Liver (tissue), 8 donors: ENCODE measurements at regions not wholly inside any gene's neighbourhood (a gene's known extent, or its start where the extent isn't known, plus 50 kb on each side); places are given as distances from the start of the nearest gene placed in this dataset.

Experiments used
- DNase-seq: peaks from one replicate; pipeline ENCODE4 v3.0.0-alpha.2; 2017; ENCODE audit warnings: low spot score
- H3K27ac ChIP-seq, 2 donors: one replicate each; pipeline ENCODE4 v1.7.0; 2013; ENCODE audit warnings: inconsistent platforms in 2 of 2, low read length in 2 of 2, control low read depth in 1 of 2, low read depth in 1 of 2, mild to moderate bottlenecking in 1 of 2
- H3K27me3 ChIP-seq, 4 donors: one replicate each; pipeline versions ENCODE4 v1.6.1 to v1.7.0; 2013; ENCODE audit warnings: low read length in 3 of 4, inconsistent platforms in 1 of 4, mild to moderate bottlenecking in 1 of 4, moderate library complexity in 1 of 4; ENCODE audit not compliant: control insufficient read depth in 4 of 4, insufficient read depth in 4 of 4
- H3K36me3 ChIP-seq, 4 donors: one replicate each; pipeline versions ENCODE4 v1.6.1 to v1.7.0; 2013; ENCODE audit warnings: low read length in 3 of 4, mild to moderate bottlenecking in 3 of 4, low read depth in 1 of 4, moderate library complexity in 1 of 4; ENCODE audit not compliant: control insufficient read depth in 4 of 4, insufficient read depth in 3 of 4
- H3K4me1 ChIP-seq, 4 donors: one replicate each; pipeline versions ENCODE4 v1.6.1 to v1.7.0; 2013; ENCODE audit warnings: low read length in 3 of 4, mild to moderate bottlenecking in 3 of 4, moderate library complexity in 1 of 4; ENCODE audit not compliant: control insufficient read depth in 4 of 4, insufficient read depth in 4 of 4
- H3K4me3 ChIP-seq, 3 donors: one replicate each; pipeline versions ENCODE4 v1.6.1 to v1.7.0; 2013; ENCODE audit warnings: low read length in 3 of 3, control low read depth in 1 of 3, low read depth in 1 of 3, mild to moderate bottlenecking in 1 of 3
- H3K9ac ChIP-seq, 2 donors: one replicate each; pipeline ENCODE4 v1.7.0; 2013; ENCODE audit warnings: low read length in 2 of 2, mild to moderate bottlenecking in 2 of 2, moderate library complexity in 2 of 2, control low read depth in 1 of 2, low read depth in 1 of 2
- H3K9me3 ChIP-seq, 4 donors: one replicate each; pipeline versions ENCODE4 v1.6.1 to v1.7.0; 2013; ENCODE audit warnings: low read length in 3 of 4; ENCODE audit not compliant: control insufficient read depth in 4 of 4
- EGR1 ChIP-seq, 2 donors: IDR thresholded peaks; 2 replicates each; pipeline ENCODE4 v1.6.1; 2016 to 2018; ENCODE audit warnings: antibody characterized with exemption in 2 of 2, low read depth in 2 of 2
- FOXA1 ChIP-seq: IDR thresholded peaks from 2 replicates; pipeline ENCODE4 v1.6.1; 2016; ENCODE audit warnings: antibody characterized with exemption
- FOXA2 ChIP-seq: IDR thresholded peaks from 2 replicates; pipeline ENCODE4 v1.6.1; 2016; ENCODE audit warnings: antibody characterized with exemption
- GABPA ChIP-seq, 2 donors: IDR thresholded peaks in 1 of 2; conservative IDR thresholded peaks in 1 of 2; 2 replicates each; pipeline ENCODE4 v1.6.1; 2016; ENCODE audit warnings: antibody characterized with exemption in 2 of 2, mild to moderate bottlenecking in 1 of 2, moderate library complexity in 1 of 2
- HNF4A ChIP-seq, 2 donors: conservative IDR thresholded peaks; 2 replicates each; pipeline ENCODE4 v1.6.1; 2016; ENCODE audit warnings: antibody characterized with exemption in 2 of 2, mild to moderate bottlenecking in 2 of 2
- HNF4G ChIP-seq: IDR thresholded peaks from 2 replicates; pipeline ENCODE4 v1.6.1; 2016; ENCODE audit warnings: antibody characterized with exemption
- JUND ChIP-seq, 2 donors: IDR thresholded peaks; 2 replicates each; pipeline ENCODE4 v1.6.1; 2016; ENCODE audit warnings: antibody characterized with exemption in 2 of 2
- NR2F2 ChIP-seq: IDR thresholded peaks from 2 replicates; pipeline ENCODE4 v1.6.1; 2016; ENCODE audit warnings: antibody characterized with exemption
- RAD21 ChIP-seq, 2 donors: IDR thresholded peaks; 2 replicates each; pipeline ENCODE4 v1.6.1; 2016; ENCODE audit warnings: antibody characterized with exemption in 2 of 2, mild to moderate bottlenecking in 2 of 2
- RXRA ChIP-seq, 2 donors: IDR thresholded peaks; 2 replicates each; pipeline ENCODE4 v1.6.1; 2017 to 2018; ENCODE audit warnings: antibody characterized with exemption in 2 of 2, mild to moderate bottlenecking in 1 of 2
- SP1 ChIP-seq: IDR thresholded peaks from 2 replicates; pipeline ENCODE4 v1.6.1; 2018; ENCODE audit warnings: antibody characterized with exemption, mild to moderate bottlenecking
- TAF1 ChIP-seq: conservative IDR thresholded peaks from 2 replicates; pipeline ENCODE4 v1.6.1; 2016; ENCODE audit warnings: antibody characterized with exemption, mild to moderate bottlenecking
- YY1 ChIP-seq: IDR thresholded peaks from 2 replicates; pipeline ENCODE4 v1.6.1; 2016; ENCODE audit warnings: antibody characterized with exemption, mild to moderate bottlenecking
- WGBS: extraction: QIAGEN DNeasy Blood & Tissue Kit; methylation state at CpG from one replicate; pipeline ENCODE4 v1.1.7; 2013; 5-methylcytosine and 5-hydroxymethylcytosine counted together
- TF ChIP-seq, protein P1 (sequence below): IDR thresholded peaks from 2 replicates; pipeline ENCODE4 v1.6.1; 2016; ENCODE audit warnings: antibody characterized with exemption
- TF ChIP-seq, protein P2 (sequence below): IDR thresholded peaks from 2 replicates; pipeline ENCODE4 v1.6.1; 2016; ENCODE audit warnings: antibody characterized with exemption
- TF ChIP-seq, protein P3 (sequence below): fragments of 150-350 bp; IDR thresholded peaks from 2 replicates; pipeline ENCODE4 v1.5.1; 2017; ENCODE audit warnings: improper control_type of control experiment, low read depth, low read length; ENCODE audit not compliant: missing input control
- TF ChIP-seq, protein P4 (sequence below): IDR thresholded peaks from 2 replicates; pipeline ENCODE4 v1.6.1; 2016; ENCODE audit warnings: antibody characterized with exemption
- TF ChIP-seq, protein P5 (sequence below): IDR thresholded peaks from 2 replicates; pipeline ENCODE4 v1.6.1; 2016; ENCODE audit warnings: antibody characterized with exemption, mild to moderate bottlenecking
- donor health status: healthy.
- donor health status: healthy.
- donor health status: healthy.
- donor health status: healthy.
- donor health status: healthy.

DNA sequence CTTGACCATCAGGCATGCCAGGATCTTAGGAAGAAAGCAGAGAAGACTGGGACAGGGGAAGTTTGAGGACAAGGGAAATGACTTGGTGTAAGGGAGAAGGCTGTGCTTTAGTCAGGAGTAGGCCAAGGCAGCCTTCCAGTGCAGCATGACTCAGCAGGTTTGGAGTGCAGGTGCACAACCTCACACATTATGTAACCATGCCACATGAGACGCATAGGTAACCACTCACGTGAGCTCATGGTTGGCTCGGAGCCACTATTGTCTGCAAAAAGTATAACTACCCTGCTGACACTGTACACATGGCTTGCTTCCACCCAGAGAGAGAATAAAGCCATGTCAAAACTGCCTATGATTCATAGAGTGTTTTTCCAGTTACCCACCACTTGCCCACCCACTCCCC lies 715.9 kb downstream of the SMARCA1 start:
- peaks cover 0 to 6% (median 4%) of the 10 kb centered on the region in 4 donors for H3K9me3 ChIP-seq
- DNase-seq = no peak

DNA sequence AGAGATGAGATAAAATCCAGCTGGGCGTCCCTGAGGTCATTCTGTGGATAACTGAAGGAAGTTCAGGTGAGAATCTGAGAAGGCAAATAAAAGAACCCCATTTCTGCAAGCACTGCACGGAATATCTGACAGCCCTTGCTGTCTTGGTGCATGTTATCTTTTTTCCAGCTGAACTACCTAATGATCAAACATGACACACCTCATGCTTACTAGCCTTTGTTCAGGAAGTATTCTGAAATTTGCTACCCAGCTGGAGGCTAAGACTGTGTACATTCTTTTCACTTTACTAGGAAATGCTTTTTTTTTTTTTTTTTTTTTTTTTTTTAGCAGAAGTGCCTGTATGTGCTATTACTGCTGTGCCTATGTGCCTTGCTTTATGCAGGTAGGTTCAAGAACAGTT lies 718.1 kb downstream of the SMARCA1 start:
- no peak overlapping the region for H3K27ac ChIP-seq
- H3K4me1 ChIP-seq = no peaks in the 10 kb centered on the region
- no peak overlapping the region for H3K4me3 ChIP-seq
- 76% methylated on average over 2 of the region's 2 CpGs for WGBS
- no peaks in the 10 kb centered on the region for H3K27me3 ChIP-seq
- DNase-seq = no peak
- TF ChIP-seq FOXA2 (no peak), RXRA (IDR thresholded peaks at IDR 0.05) (no peak), NR2F2 (no peak), SP1 (no peak), YY1 (no peak), TAF1 (no peak), GABPA (IDR thresholded peaks at IDR 0.05 in 1 of 2, conservative IDR thresholded peaks at IDR 0.05 in 1 of 2) (no peak)
- TF ChIP-seq, protein P1, sequence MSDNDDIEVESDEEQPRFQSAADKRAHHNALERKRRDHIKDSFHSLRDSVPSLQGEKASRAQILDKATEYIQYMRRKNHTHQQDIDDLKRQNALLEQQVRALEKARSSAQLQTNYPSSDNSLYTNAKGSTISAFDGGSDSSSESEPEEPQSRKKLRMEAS = no peak
- H3K9me3 ChIP-seq = peaks cover 0 to 6% (median 4%) of the 10 kb centered on the region in 4 donors
- no peaks in the 10 kb centered on the region for H3K36me3 ChIP-seq
- H3K9ac ChIP-seq = no peak overlapping the region

More for the DNA sequence above, 715.9 kb downstream of the SMARCA1 start:
- Histone ChIP-seq H3K9ac (no peak overlapping the region), H3K4me1 (no peaks in the 10 kb centered on the region), H3K27ac (no peak overlapping the region), H3K36me3 (no peaks in the 10 kb centered on the region), H3K27me3 (no peaks in the 10 kb centered on the region), H3K4me3 (no peak overlapping the region)
- TF ChIP-seq EGR1 (IDR thresholded peaks at IDR 0.05; ENCODE audit: low read depth in 2 of 2) (no peak), RAD21 (IDR thresholded peaks at IDR 0.05) (no peak), NR2F2 (no peak), SP1 (no peak), RXRA (IDR thresholded peaks at IDR 0.05) (no peak), HNF4A (conservative IDR thresholded peaks at IDR 0.05) (no peak), TAF1 (no peak), JUND (IDR thresholded peaks at IDR 0.05) (no peak), FOXA1 (no peak), FOXA2 (no peak), HNF4G (no peak), YY1 (no peak), GABPA (IDR thresholded peaks at IDR 0.05 in 1 of 2, conservative IDR thresholded peaks at IDR 0.05 in 1 of 2) (no peak)
- TF ChIP-seq, protein P2, sequence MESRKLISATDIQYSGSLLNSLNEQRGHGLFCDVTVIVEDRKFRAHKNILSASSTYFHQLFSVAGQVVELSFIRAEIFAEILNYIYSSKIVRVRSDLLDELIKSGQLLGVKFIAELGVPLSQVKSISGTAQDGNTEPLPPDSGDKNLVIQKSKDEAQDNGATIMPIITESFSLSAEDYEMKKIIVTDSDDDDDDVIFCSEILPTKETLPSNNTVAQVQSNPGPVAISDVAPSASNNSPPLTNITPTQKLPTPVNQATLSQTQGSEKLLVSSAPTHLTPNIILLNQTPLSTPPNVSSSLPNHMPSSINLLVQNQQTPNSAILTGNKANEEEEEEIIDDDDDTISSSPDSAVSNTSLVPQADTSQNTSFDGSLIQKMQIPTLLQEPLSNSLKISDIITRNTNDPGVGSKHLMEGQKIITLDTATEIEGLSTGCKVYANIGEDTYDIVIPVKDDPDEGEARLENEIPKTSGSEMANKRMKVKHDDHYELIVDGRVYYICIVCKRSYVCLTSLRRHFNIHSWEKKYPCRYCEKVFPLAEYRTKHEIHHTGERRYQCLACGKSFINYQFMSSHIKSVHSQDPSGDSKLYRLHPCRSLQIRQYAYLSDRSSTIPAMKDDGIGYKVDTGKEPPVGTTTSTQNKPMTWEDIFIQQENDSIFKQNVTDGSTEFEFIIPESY = no peak
- TF ChIP-seq, protein P3, sequence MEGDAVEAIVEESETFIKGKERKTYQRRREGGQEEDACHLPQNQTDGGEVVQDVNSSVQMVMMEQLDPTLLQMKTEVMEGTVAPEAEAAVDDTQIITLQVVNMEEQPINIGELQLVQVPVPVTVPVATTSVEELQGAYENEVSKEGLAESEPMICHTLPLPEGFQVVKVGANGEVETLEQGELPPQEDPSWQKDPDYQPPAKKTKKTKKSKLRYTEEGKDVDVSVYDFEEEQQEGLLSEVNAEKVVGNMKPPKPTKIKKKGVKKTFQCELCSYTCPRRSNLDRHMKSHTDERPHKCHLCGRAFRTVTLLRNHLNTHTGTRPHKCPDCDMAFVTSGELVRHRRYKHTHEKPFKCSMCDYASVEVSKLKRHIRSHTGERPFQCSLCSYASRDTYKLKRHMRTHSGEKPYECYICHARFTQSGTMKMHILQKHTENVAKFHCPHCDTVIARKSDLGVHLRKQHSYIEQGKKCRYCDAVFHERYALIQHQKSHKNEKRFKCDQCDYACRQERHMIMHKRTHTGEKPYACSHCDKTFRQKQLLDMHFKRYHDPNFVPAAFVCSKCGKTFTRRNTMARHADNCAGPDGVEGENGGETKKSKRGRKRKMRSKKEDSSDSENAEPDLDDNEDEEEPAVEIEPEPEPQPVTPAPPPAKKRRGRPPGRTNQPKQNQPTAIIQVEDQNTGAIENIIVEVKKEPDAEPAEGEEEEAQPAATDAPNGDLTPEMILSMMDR = no peak
- TF ChIP-seq, protein P1 = no peak
- TF ChIP-seq, protein P4, sequence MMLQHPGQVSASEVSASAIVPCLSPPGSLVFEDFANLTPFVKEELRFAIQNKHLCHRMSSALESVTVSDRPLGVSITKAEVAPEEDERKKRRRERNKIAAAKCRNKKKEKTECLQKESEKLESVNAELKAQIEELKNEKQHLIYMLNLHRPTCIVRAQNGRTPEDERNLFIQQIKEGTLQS = no peak
- TF ChIP-seq, protein P5, sequence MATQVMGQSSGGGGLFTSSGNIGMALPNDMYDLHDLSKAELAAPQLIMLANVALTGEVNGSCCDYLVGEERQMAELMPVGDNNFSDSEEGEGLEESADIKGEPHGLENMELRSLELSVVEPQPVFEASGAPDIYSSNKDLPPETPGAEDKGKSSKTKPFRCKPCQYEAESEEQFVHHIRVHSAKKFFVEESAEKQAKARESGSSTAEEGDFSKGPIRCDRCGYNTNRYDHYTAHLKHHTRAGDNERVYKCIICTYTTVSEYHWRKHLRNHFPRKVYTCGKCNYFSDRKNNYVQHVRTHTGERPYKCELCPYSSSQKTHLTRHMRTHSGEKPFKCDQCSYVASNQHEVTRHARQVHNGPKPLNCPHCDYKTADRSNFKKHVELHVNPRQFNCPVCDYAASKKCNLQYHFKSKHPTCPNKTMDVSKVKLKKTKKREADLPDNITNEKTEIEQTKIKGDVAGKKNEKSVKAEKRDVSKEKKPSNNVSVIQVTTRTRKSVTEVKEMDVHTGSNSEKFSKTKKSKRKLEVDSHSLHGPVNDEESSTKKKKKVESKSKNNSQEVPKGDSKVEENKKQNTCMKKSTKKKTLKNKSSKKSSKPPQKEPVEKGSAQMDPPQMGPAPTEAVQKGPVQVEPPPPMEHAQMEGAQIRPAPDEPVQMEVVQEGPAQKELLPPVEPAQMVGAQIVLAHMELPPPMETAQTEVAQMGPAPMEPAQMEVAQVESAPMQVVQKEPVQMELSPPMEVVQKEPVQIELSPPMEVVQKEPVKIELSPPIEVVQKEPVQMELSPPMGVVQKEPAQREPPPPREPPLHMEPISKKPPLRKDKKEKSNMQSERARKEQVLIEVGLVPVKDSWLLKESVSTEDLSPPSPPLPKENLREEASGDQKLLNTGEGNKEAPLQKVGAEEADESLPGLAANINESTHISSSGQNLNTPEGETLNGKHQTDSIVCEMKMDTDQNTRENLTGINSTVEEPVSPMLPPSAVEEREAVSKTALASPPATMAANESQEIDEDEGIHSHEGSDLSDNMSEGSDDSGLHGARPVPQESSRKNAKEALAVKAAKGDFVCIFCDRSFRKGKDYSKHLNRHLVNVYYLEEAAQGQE = no peak
- 89% methylated on average over 3 of the region's 3 CpGs for WGBS
